GM18858 (cell line): ENCODE measurements at regions not wholly inside any gene's neighbourhood (a gene's known extent, or its start where the extent isn't known, plus 50 kb on each side); places are given as distances from the start of the nearest gene placed in this dataset.
"Not testable (repeated sequence)": the region's sequence is repeated elsewhere in the genome, so short reads cannot be mapped to it uniquely, and the experiment has no call there.

Experiments used
- ATAC-seq: cut with Tn5 transposase; IDR thresholded peaks from one replicate; pipeline ENCODE4 v1.9.1; 2021; ENCODE audit not compliant: unreplicated experiment

DNA sequence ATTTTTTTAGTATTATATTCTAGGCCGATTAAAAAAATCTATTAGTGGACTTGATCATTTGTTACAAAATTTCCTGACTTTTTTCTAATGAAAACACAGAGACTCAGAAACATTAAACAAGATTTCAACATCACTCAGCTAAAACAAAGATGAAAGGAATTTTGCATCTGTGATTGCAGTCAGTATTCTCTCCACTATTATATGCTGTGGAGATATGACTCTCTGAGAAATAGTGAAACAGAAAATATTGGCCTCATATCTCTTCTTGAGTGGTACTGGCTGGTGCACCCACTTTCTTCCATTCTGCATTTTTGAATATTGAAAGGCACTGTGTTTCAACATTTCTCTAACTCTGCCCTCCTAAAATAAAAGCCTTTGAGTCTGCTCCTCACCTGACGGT lies 914.2 kb downstream of the TSN start:
- no peak for ATAC-seq

DNA sequence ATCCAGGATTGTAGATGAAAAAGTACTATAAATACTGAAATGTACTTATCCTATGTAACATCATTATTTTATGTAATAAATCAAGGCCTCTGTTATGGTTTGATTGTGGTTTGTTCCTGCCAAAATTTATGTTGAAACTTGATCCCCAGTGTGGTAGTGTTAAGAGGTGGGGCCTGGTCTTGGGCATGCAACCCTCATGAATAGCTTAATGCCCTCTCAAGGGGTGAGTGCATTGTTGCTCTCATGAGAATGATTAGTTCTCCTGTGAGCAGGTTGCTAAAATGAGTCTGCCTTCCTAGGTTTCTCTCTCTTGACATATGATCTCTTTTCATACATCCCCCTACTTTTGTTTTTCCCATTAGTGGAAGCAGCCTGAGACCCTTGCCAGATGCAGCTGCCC lies 915.4 kb downstream of the TSN start:
- ATAC-seq = no peak

DNA sequence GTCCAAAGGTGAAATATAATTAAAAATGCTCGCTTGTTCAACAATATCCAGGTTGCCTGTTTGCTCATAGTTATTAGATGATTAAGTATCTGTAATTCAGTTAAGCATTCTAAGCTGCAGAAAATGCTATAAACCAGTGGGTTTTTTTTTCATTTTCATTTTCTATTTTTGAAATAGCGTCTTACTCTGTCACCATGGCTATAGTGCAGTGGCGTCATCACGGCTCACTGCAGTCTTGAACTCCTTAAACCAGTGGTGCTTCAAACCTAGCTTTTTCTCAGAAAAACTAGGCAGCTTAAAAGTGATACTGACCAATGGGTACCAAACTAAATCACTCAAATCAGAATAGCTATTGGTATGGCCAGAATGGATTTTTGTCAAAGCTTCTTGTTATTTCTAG lies 925.2 kb downstream of the TSN start:
- ATAC-seq = no peak

DNA sequence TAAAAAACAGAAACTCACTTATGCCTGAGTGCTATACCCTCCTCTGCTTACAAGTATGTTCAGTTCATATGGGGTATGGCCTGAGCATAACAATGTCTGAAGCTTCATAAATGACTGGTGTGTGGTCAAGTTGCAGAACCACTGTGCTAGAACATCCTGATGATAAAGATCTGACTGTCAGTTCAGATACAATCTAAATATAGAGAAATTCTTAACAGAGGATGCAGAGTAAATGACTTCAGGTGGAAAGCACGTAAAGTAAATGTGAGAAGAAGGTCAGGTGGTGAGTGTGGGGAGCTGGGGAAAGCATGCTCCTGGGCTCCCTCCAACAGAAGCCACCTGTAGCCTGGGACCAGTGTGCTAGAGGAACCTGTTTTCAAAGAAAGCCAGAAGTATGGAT lies 926.2 kb downstream of the TSN start:
- ATAC-seq = peak; percentile 61

GRCh38 chr2:122682356-122682755 lies 926.9 kb downstream of the TSN start:
- no peak for ATAC-seq

DNA sequence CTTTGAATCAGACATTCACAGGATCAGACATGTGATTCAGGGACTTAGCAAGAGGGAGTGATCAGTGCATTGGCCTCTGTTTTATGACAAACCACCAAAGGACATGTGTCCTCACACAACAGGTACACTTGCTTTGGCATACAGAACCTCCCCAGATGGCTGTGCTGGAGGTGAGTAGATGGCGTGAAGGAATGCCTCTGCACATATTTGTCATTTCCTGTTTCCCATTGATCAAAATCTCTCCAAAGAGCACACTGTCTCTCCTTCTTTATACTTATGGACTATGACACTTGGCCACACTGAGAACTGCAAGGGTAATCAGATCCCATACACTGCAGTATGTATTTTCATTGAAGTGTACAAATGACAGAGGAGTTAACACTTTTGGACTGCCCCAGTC lies 927.6 kb downstream of the TSN start:
- no peak for ATAC-seq

- no peak for ATAC-seq
These were observed 937.1 kb downstream of the TSN start for GRCh38 chr2:122692400-122693083.

GRCh38 chr2:122697415-122697814 lies 942.0 kb downstream of the TSN start:
- no peak for ATAC-seq

DNA sequence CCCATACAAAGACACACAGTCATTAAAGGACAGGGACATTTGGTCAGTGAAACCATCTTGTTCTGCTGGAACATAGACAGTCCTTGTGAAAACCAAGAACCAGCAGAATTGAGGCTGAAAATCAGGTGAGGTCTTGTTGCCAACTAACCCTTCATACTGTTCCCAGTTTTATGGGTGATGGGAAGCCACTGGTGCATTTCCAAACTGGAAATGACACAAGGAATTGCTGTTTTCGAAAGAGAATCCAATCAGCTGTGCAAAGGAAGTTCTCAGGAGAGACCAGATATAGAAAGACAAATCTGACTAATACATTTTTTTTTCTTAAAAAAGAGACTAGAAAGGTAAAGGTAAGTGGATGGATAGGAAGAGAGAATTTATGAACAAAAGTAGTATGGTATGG lies 948.2 kb downstream of the TSN start:
- no peak for ATAC-seq

DNA sequence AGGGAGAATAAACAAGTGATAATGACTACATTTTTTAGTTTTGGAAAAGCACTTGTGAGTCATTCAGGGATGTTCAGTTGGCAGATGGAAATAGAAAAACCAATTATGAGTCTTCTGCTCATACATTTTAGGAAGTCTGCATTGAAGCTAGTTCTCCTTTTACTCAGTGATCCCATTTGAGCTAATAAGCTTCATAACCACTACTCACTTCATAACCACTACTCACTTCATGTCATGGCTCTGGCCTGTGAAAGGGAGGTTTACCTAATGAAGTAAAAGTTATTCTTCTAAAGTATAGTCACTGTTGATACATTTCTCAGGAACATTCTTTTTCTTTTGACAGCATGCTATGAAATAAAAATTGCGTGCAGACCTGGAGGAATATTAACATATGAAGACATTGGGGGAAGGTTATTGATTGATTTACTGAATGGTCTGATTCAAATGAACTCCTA lies 948.7 kb downstream of the TSN start:
- peak; percentile 58 for ATAC-seq

DNA sequence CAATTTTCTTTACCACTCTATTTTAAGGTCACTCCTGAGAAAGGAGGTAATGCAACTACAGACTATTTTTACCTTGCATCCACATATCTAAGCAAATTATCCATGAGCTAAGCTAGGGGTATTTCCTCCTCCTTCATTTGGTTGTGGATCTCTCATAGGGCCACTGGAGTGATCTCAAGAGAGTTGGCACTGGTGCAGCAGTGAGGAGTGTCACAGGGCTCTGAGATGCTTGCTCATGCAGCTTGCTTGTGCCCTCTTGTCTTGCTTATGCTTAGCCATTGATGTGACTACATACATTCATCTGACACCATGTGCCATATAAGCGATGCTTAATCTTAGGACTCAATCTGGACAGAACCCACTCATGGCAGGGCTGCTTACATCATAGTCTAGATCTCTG lies 950.3 kb downstream of the TSN start:
- ATAC-seq = no peak

DNA sequence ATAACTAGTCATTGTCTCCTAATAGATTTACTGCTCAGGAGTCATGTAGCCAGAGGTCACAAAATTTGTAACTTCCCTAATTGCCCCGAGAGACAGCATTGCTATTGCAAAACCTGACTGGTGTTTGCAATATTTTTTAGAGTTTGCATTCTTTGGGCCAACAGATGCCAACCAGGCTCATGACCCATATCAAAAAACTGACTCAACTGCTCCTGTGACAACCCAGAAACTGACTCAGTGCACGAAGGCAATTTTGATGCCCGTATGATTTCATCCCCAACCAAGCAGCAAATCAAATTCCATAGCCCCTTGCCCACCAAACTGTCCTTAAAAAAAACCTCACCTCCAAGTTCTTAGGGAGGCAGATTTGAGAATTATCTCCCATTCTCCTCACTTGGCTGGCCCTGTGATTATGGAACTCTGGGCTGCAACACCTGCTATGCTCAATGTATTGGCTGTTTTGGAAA lies 951.3 kb downstream of the TSN start:
- no peak for ATAC-seq

DNA sequence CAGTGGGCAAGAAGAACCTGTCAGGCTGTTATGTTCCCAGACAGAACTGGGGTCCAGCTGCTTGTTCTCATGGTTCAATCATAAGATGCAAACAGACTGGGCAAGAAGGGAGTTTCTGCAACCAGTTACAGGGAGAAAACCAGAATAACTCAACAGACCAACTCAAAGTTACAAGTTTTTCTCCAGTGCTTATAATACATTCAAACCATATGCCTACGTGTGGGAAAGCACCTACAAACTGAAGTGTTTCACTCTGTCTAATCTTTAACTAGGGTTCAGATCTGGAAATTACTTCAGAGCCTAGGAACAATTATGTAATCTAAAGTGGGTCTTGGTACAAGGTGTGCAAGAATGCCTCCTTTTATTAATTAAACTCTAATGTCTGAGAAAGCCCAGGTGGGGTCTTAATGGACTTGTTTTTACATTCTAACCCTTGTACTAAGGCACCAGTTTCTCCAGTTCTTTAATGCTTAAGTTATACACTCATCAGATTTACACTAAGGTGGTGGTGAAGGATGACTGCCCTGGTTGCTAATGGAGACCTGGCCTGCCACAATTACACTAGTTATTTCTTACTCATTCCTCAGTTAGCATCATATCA lies 951.9 kb downstream of the TSN start:
- peak; percentile 50 for ATAC-seq

DNA sequence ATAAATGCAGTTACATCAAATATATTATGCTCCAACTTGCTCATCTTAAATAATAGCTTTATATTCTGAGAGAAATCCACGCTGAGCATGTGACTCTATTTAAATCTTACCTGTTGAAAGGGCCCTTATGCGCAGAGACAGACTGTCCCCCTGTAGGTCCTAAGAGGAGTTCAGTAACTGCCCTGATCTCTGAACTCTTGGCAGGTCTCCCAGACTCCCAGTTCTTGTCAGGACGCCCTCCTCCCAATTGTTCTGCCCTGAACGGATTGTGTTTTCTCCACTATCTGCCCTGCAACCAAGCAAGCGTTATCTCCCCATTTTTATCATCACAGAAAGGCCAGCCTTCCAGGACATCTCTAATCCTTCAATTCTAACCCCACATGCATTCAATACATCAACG lies 954.6 kb downstream of the TSN start:
- no peak for ATAC-seq

DNA sequence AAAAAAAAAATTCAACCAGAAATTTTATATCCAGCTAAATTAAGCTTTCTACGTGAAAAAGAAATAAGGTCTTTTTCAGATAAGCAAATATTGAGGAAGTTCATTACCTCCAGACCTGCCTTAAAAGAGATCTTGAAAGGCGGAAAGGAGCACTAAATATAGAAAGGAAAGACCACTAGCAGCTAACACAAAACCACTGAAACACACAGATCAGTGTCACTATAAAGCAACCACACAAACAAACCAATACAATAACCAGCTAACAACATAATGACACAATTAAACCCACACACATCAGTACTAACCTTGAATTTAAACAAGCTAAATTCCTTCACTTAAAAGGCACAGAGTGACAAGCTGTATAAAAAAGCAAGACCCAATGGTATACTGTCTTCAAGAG lies 958.3 kb downstream of the TSN start:
- no peak for ATAC-seq

GRCh38 chr2:122720822-122721221 lies 965.4 kb downstream of the TSN start:
- not testable (repeated sequence) for ATAC-seq

DNA sequence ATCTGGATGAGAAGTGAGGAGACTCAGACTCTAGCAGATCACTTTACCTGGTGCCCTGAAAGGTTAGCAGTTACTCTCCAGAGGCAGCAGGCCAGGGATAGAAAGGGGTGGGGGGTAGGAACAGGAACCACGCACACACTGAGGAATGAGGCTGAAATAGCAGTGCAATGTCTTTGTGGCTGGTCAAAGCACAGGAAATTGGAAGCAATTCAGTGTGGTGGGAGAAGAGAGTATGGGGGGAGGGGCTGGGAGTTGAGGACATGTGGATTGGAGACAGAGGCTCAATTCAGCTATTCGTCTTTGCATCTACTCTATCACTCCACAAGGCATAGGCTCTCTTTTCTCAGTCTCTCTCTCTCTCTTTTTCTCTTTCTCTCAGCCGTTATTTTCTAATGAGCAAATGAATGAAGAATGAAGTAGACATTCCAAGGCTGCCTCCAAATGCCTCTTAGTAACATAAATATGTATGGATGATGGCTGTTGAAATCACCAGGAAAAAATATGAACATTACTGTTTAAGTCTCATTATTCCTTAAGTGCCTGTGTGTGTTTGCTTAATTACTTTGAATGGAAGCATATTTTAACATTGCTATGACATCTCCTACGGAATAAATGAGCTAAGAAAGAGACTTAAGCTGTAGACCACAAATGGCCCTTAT lies 979.4 kb downstream of the TSN start:
- ATAC-seq = no peak

DNA sequence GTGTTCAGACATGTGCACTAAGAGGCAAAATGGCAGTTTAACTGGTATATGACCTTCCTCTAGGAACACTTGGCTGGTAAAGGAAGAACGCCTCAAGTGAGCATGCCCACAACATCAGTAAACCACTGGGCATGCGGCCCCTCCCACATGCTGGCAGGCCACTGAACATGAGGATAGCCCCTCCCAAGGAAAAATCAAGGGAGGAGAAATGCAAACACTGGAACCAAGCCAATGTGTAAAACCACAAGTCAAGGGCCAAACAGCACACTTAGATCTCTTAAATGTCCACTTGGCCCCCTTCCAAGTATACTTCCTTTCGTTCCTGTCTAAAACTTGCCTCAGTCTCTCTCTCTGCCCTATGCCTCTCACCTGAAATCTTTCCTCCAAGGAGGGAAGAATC lies 980.8 kb downstream of the TSN start:
- no peak for ATAC-seq

GRCh38 chr2:122737429-122738077 lies 982.1 kb downstream of the TSN start:
- ATAC-seq = peak; percentile 92

DNA sequence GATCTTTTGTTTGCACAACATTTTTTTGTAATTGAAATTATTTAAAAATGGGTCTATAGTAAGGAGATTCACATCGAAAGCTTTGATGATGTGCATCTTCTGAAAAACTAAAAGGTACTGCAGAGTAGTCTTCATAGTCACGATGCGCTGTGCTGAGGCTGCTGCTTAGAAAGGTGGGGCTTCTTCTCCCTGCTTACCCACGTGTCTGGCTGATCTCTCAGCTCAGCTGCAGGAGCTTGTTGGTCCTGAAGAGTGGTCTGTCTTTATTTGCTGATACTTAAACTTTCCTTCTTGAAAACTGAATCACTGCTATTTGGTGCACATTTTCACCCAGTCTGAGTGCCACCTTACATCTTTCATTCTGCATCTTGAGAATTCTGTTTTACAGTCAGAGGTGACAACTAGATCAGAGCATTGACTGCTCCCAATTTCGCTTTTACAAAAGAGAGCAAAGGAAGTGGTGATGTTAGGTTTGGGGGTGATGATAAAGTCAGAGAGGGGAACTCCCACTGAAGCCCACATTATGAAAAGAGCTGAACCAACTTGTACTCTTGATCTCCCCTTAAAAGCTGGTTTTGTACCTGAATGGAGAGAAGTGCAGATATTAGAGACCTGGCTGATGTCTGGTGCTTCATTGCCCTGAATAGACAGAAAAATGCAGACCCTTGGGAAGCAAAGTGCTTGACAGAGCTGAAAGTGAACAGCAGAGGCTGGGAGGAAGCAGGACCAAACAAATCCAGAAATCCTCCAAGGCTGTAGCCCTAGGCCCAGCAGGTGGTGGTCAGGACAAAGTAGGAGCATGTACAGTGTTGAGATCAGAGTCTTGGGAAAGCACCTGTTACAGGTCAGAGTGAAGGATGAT lies 984.5 kb downstream of the TSN start:
- no peak for ATAC-seq

- no peak for ATAC-seq
These were observed 985.1 kb downstream of the TSN start for GRCh38 chr2:122740594-122740948.
